IMR-90 (cell line): ENCODE measurements at regions not wholly inside any gene's neighbourhood (a gene's known extent, or its start where the extent isn't known, plus 50 kb on each side); places are given as distances from the start of the nearest gene placed in this dataset.

Experiments used
- ATAC-seq: fragments of 200-7000 bp; cut with Tn5 transposase; 2 replicates; pipeline ENCODE4 v1.9.1; 2020; ENCODE audit warnings: low read depth, mild to moderate bottlenecking, moderate library complexity
- BruUV-seq: library from RNA; stranded (reverse); fragments of 400-500 nt; replicated peaks from 2 replicates; lab custom pipeline; 2021; lab: Mats Ljungman, UMichigan
- CTCF ChIA-PET: fragments of 300-600 bp; formaldehyde crosslinking; extraction: SDS; loops from one replicate; lab custom pipeline; 2021; ENCODE audit warnings: antibody characterized with exemption; lab: Yijun Ruan, JAX
- POLR2A ChIA-PET: fragments of 300-600 bp; sonication (Branson Sonifier 250); formaldehyde crosslinking; loops from one replicate; lab custom pipeline; 2022; ENCODE audit warnings: antibody characterized with exemption; ENCODE audit not compliant: unreplicated experiment; lab: Charles Lee
- DNase-seq: peaks from one replicate; pipeline ENCODE4 v3.0.0; 2013
- H2AFZ ChIP-seq: replicated peaks from 2 replicates; pipeline ENCODE3; 2013; ENCODE audit warnings: low read length, mild to moderate bottlenecking; ENCODE audit not compliant: poor library complexity
- H2AK5ac ChIP-seq: 2 replicates; pipeline ENCODE4 v1.6.1; 2013; ENCODE audit warnings: low read depth, low read length, inconsistent platforms
- H2AK9ac ChIP-seq: replicated peaks from 2 replicates; pipeline ENCODE3; 2013; ENCODE audit warnings: mild to moderate bottlenecking, low read depth, low read length, moderate library complexity; ENCODE audit not compliant: poor library complexity
- H2BK120ac ChIP-seq: 2 replicates; pipeline ENCODE4 v1.6.1; 2013; ENCODE audit warnings: low read depth, low read length, inconsistent platforms
- H2BK15ac ChIP-seq: 3 replicates; pipeline ENCODE4 v1.6.1; 2013; ENCODE audit warnings: low read depth, low read length, inconsistent platforms
- H2BK20ac ChIP-seq: 2 replicates; pipeline ENCODE4 v1.6.1; 2013; ENCODE audit warnings: low read depth, mild to moderate bottlenecking, inconsistent platforms, low read length, moderate library complexity
- H2BK5ac ChIP-seq: 2 replicates; pipeline ENCODE4 v1.6.1; 2013; ENCODE audit warnings: mild to moderate bottlenecking, low read depth, low read length, inconsistent platforms; ENCODE audit not compliant: poor library complexity, severe bottlenecking
- H3K14ac ChIP-seq: replicated peaks from 2 replicates; pipeline ENCODE4 v1.6.1; 2013; ENCODE audit warnings: low read depth, low read length, inconsistent platforms
- H3K18ac ChIP-seq: 2 replicates; pipeline ENCODE4 v1.6.1; 2013; ENCODE audit warnings: low read depth, low read length, control low read depth
- H3K23ac ChIP-seq: 2 replicates; pipeline ENCODE4 v1.6.1; 2013; ENCODE audit warnings: low read depth, low read length, inconsistent platforms
- H3K27ac ChIP-seq: 2 replicates; pipeline ENCODE4 v1.5.1; 2013; ENCODE audit warnings: mild to moderate bottlenecking, control low read depth, low read length; ENCODE audit not compliant: insufficient read depth
- H3K27me3 ChIP-seq: 2 replicates; pipeline ENCODE4 v1.6.1; 2013; ENCODE audit warnings: low read length; ENCODE audit not compliant: control insufficient read depth, insufficient read depth
- H3K36me3 ChIP-seq: 2 replicates; pipeline ENCODE4 v1.6.1; 2013; ENCODE audit warnings: low read length, mixed read lengths; ENCODE audit not compliant: control insufficient read depth, insufficient read depth
- H3K4ac ChIP-seq: 2 replicates; pipeline ENCODE4 v1.6.1; 2013; ENCODE audit warnings: low read depth, low read length, inconsistent platforms
- H3K4me1 ChIP-seq: 2 replicates; pipeline ENCODE4 v1.6.1; 2013; ENCODE audit warnings: low read length, mixed read lengths; ENCODE audit not compliant: control insufficient read depth, insufficient read depth
- H3K4me2 ChIP-seq: 2 replicates; pipeline ENCODE4 v1.6.1; 2013; ENCODE audit warnings: low read depth, mild to moderate bottlenecking, control low read depth, low read length, moderate library complexity
- H3K4me3 ChIP-seq: 2 replicates; pipeline ENCODE4 v1.5.1; 2013; ENCODE audit warnings: low read depth, mild to moderate bottlenecking, control low read depth, low read length, moderate library complexity; ENCODE audit not compliant: insufficient read depth
- H3K56ac ChIP-seq: 2 replicates; pipeline ENCODE4 v1.6.1; 2013; ENCODE audit warnings: low read length, inconsistent platforms; ENCODE audit not compliant: insufficient read depth; ENCODE audit errors: extremely low read depth
- H3K79me1 ChIP-seq, 2 experiments: 2 replicates each; pipeline ENCODE4 v1.6.1; 2013; ENCODE audit warnings: low read length in 2 of 2, inconsistent platforms in 1 of 2, low read depth in 1 of 2
- H3K9ac ChIP-seq: 2 replicates; pipeline ENCODE4 v1.6.1; 2013; ENCODE audit warnings: low read depth, low read length, control low read depth
- H3K9me1 ChIP-seq: 2 replicates; pipeline ENCODE4 v1.6.1; 2013; ENCODE audit warnings: low read length, inconsistent platforms; ENCODE audit not compliant: insufficient read depth
- H3K9me3 ChIP-seq: 2 replicates; pipeline ENCODE4 v1.6.1; 2013; ENCODE audit warnings: low read length; ENCODE audit not compliant: control insufficient read depth, insufficient read depth
- H4K20me1 ChIP-seq: 2 replicates; pipeline ENCODE4 v1.6.1; 2013; ENCODE audit warnings: low read length, inconsistent platforms; ENCODE audit not compliant: insufficient read depth
- H4K5ac ChIP-seq: 2 replicates; pipeline ENCODE4 v1.6.1; 2013; ENCODE audit warnings: mild to moderate bottlenecking, low read depth, low read length, control low read depth
- H4K8ac ChIP-seq, 2 experiments: 2 replicates each; pipeline ENCODE4 v1.6.1; 2013; ENCODE audit warnings: low read depth in 2 of 2, low read length in 2 of 2, control low read depth in 1 of 2, inconsistent platforms in 1 of 2
- H4K91ac ChIP-seq: 2 replicates; pipeline ENCODE4 v1.6.1; 2013; ENCODE audit warnings: low read depth, low read length, inconsistent platforms; ENCODE audit not compliant: insufficient read depth
- BHLHE40 ChIP-seq: fragments of 150-350 bp; IDR thresholded peaks from 2 replicates; pipeline ENCODE4 v1.6.1; 2016; ENCODE audit warnings: mild to moderate bottlenecking, low read depth, low read length
- CHD1 ChIP-seq: IDR thresholded peaks from 2 replicates; pipeline ENCODE4 v1.6.1; 2012; ENCODE audit warnings: low read depth, low read length, improper control_type of control experiment
- FOS ChIP-seq: fragments of 150-350 bp; IDR thresholded peaks from 2 replicates; pipeline ENCODE4 v1.6.1; 2016; ENCODE audit warnings: low read depth, low read length
- NFE2L2 ChIP-seq: fragments of 150-350 bp; IDR thresholded peaks from 2 replicates; pipeline ENCODE4 v1.6.1; 2016; ENCODE audit warnings: low read depth, mild to moderate bottlenecking, low read length
- POLR2A ChIP-seq: IDR thresholded peaks from 2 replicates; pipeline ENCODE4 v1.6.1; 2012; ENCODE audit warnings: mild to moderate bottlenecking, low read depth, low read length
- RAD21 ChIP-seq: IDR thresholded peaks from 2 replicates; pipeline ENCODE4 v1.6.1; 2012; ENCODE audit warnings: low read length, improper control_type of control experiment
- WGBS, 2 experiments: methylation state at CpG; one replicate each; pipeline versions ENCODE4 v1.1.5 to v1.1.7; 2013; ENCODE audit warnings: missing lambda C conversion rate in 2 of 2; ENCODE audit not compliant: insufficient read length in 1 of 2; ENCODE audit errors: extremely low coverage in 2 of 2; 5-methylcytosine and 5-hydroxymethylcytosine counted together
- dilution Hi-C: fragments of 300-500 bp; cut with HindIII; formaldehyde crosslinking; loops from one replicate; pipeline ENCODE4 v1.14.3; 2018; ENCODE audit warnings: low sequenced_read_pairs; ENCODE audit not compliant: unreplicated experiment
- in situ Hi-C: fragments of 300-500 bp; cut with MboI; formaldehyde crosslinking; loops from 3 replicates; pipeline ENCODE4 v1.14.3; 2019; ENCODE audit warnings: low sequenced_read_pairs, inconsistent platforms, mixed read lengths
- intact Hi-C: fragments of 100-400 bp; cut with micrococcal nuclease; formaldehyde crosslinking; loops from 2 replicates; pipeline ENCODE4 v1.10.0; 2022
- TF ChIP-seq, protein P1 (sequence below): conservative IDR thresholded peaks from 2 replicates; pipeline ENCODE4 v1.5.1; 2012; ENCODE audit warnings: mild to moderate bottlenecking, low read depth, low read length, improper control_type of control experiment
- TF ChIP-seq, protein P2 (sequence below): fragments of 150-350 bp; IDR thresholded peaks from 2 replicates; pipeline ENCODE4 v1.6.1; 2016; ENCODE audit warnings: low read depth, mild to moderate bottlenecking, low read length, moderate library complexity, borderline replicate concordance

- no TSS peak for BruUV-seq
- Histone ChIP-seq H3K27ac (no peak overlapping the region), H3K56ac (no peak overlapping the region), H3K27me3 (no peaks in the 10 kb centered on the region), H3K9me1 (no peaks in the 10 kb centered on the region), H3K4me2 (no peak overlapping the region), H4K20me1 (no peaks in the 10 kb centered on the region), H3K79me1 (no peaks in the 10 kb centered on the region), H4K91ac (no peak overlapping the region), H3K36me3 (no peaks in the 10 kb centered on the region), H3K9me3 (no peaks in the 10 kb centered on the region), H3K9ac (no peak overlapping the region), H3K23ac (no peak overlapping the region), H3K4me3 (no peak overlapping the region), H2BK20ac (no peak overlapping the region), H3K4ac (no peak overlapping the region), H4K8ac (no peak overlapping the region), H3K18ac (no peak overlapping the region), H2BK15ac (no peak overlapping the region), H2AK9ac (no peak overlapping the region), H2AFZ (no peak overlapping the region), H2BK120ac (no peak overlapping the region), H4K5ac (no peak overlapping the region), H3K4me1 (no peaks in the 10 kb centered on the region), H2BK5ac (no peak overlapping the region), H2AK5ac (no peak overlapping the region), H3K14ac (no peak overlapping the region)
- in situ Hi-C loops = no loop called here
- no peak for DNase-seq
- ATAC-seq = no peak
- intact Hi-C loops = no loop called here
- TF ChIP-seq POLR2A = no peak
- no peak for TF ChIP-seq NFE2L2
- TF ChIP-seq CHD1 = no peak
- TF ChIP-seq, protein P1, sequence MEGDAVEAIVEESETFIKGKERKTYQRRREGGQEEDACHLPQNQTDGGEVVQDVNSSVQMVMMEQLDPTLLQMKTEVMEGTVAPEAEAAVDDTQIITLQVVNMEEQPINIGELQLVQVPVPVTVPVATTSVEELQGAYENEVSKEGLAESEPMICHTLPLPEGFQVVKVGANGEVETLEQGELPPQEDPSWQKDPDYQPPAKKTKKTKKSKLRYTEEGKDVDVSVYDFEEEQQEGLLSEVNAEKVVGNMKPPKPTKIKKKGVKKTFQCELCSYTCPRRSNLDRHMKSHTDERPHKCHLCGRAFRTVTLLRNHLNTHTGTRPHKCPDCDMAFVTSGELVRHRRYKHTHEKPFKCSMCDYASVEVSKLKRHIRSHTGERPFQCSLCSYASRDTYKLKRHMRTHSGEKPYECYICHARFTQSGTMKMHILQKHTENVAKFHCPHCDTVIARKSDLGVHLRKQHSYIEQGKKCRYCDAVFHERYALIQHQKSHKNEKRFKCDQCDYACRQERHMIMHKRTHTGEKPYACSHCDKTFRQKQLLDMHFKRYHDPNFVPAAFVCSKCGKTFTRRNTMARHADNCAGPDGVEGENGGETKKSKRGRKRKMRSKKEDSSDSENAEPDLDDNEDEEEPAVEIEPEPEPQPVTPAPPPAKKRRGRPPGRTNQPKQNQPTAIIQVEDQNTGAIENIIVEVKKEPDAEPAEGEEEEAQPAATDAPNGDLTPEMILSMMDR = no peak
- TF ChIP-seq FOS = no peak
- TF ChIP-seq BHLHE40 = no peak
- TF ChIP-seq RAD21 = no peak
- TF ChIP-seq, protein P2, sequence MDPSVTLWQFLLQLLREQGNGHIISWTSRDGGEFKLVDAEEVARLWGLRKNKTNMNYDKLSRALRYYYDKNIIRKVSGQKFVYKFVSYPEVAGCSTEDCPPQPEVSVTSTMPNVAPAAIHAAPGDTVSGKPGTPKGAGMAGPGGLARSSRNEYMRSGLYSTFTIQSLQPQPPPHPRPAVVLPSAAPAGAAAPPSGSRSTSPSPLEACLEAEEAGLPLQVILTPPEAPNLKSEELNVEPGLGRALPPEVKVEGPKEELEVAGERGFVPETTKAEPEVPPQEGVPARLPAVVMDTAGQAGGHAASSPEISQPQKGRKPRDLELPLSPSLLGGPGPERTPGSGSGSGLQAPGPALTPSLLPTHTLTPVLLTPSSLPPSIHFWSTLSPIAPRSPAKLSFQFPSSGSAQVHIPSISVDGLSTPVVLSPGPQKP = no peak
- ChIA-PET CTCF (no interaction called here), POLR2A (no interaction called here)
- WGBS, 2 experiments = no CpG with 5 or more reads among the region's 1 CpG
- dilution Hi-C loops = no loop called here
Measured at GRCh38 chr4:124097447-124097846, 615.1 kb downstream of the ANKRD50 start.
